ENCODE measurements at regions not wholly inside any gene's neighbourhood (a gene's known extent, or its start where the extent isn't known, plus 50 kb on each side); places are given as distances from the start of the nearest gene placed in this dataset.

GRCh38 chr6:21918666-21919065 is 325.1 kb downstream of the SOX4 start:
- no peak overlapping the region for H2BK120ac ChIP-seq (ENCODE audit: low read depth, low read length)
- 96% methylated on average over 3 of the region's 4 CpGs for WGBS

GRCh38 chr6:21922086-21922485 is 328.5 kb downstream of the SOX4 start:
- H3K18ac ChIP-seq (ENCODE audit: low read depth in 1 of 2, low read length in 2 of 2), result no peak overlapping the region
- no peak overlapping the region for H2BK12ac ChIP-seq (ENCODE audit: low read length in 2 of 2)
- H3K27me3 ChIP-seq (ENCODE audit: control insufficient read depth in 1 of 2, insufficient read depth in 1 of 2, low read length in 2 of 2), result no peaks in the 10 kb centered on the region
- no peak overlapping the region for H3K4ac ChIP-seq (ENCODE audit: low read depth in 1 of 2, low read length in 2 of 2)
- no peak overlapping the region for H2BK5ac ChIP-seq (ENCODE audit: low read depth, low read length, poor library complexity, severe bottlenecking)
- H4K91ac ChIP-seq (ENCODE audit: low read length), result no peak overlapping the region
- no peak overlapping the region for H4K8ac ChIP-seq (ENCODE audit: low read length)
- no peak overlapping the region for H2BK120ac ChIP-seq (ENCODE audit: low read depth, low read length)
- no peak overlapping the region for H2BK15ac ChIP-seq (ENCODE audit: low read depth, poor library complexity, severe bottlenecking)
- no peak overlapping the region for H3K9ac ChIP-seq (ENCODE audit: low read length)
- no peak overlapping the region for H2AFZ ChIP-seq (ENCODE audit: low read depth, low read length)
- H3K36me3 ChIP-seq (ENCODE audit: control insufficient read depth in 1 of 2, insufficient read depth in 2 of 2, low read depth in 1 of 2, low read length in 2 of 2), result no peaks in the 10 kb centered on the region
- WGBS, result no CpG with 5 or more reads among the region's 2 CpGs
- no peak overlapping the region for H3K23ac ChIP-seq (ENCODE audit: low read length in 2 of 2)
- no peak overlapping the region for H3K14ac ChIP-seq (ENCODE audit: low read length in 2 of 2)
- H3K4me2 ChIP-seq (ENCODE audit: low read length, poor library complexity, severe bottlenecking), result no peak overlapping the region
- peaks cover 4% of the 10 kb centered on the region for H3K4me1 ChIP-seq (ENCODE audit: control insufficient read depth, insufficient read depth, low read depth, low read length)
- no peaks in the 10 kb centered on the region for H3K79me1 ChIP-seq (replicated peaks; ENCODE audit: low read length, poor library complexity, severe bottlenecking)
- no peak overlapping the region for H2AK5ac ChIP-seq (ENCODE audit: low read length, severe bottlenecking)
- DNase-seq, result peak; percentile 34
- H3K4me3 ChIP-seq (ENCODE audit: insufficient read depth in 1 of 2, low read depth in 1 of 2, low read length in 2 of 2), result no peak overlapping the region
- H3K9me3 ChIP-seq (ENCODE audit: control insufficient read depth, low read length), result no peaks in the 10 kb centered on the region
- peak overlapping the region; percentile 64 for H3K27ac ChIP-seq (ENCODE audit: low read length, poor library complexity, severe bottlenecking)

More at GRCh38 chr6:21918666-21919065, 325.1 kb downstream of the SOX4 start:
- Histone ChIP-seq H3K4me2 (ENCODE audit: low read length, poor library complexity, severe bottlenecking) (no peak overlapping the region), H2BK15ac (ENCODE audit: low read depth, poor library complexity, severe bottlenecking) (no peak overlapping the region), H3K4me3 (ENCODE audit: insufficient read depth in 1 of 2, low read depth in 1 of 2, low read length in 2 of 2) (no peak overlapping the region), H2AFZ (ENCODE audit: low read depth, low read length) (no peak overlapping the region), H3K9me3 (ENCODE audit: control insufficient read depth, low read length) (no peaks in the 10 kb centered on the region), H3K23ac (ENCODE audit: low read length in 2 of 2) (no peak overlapping the region), H3K27ac (ENCODE audit: low read length, poor library complexity, severe bottlenecking) (no peak overlapping the region), H3K18ac (ENCODE audit: low read depth in 1 of 2, low read length in 2 of 2) (no peak overlapping the region), H3K36me3 (ENCODE audit: control insufficient read depth in 1 of 2, insufficient read depth in 2 of 2, low read depth in 1 of 2, low read length in 2 of 2) (no peaks in the 10 kb centered on the region), H2AK5ac (ENCODE audit: low read length, severe bottlenecking) (peak overlapping the region; percentile 70), H3K27me3 (ENCODE audit: control insufficient read depth in 1 of 2, insufficient read depth in 1 of 2, low read length in 2 of 2) (no peaks in the 10 kb centered on the region), H2BK12ac (ENCODE audit: low read length in 2 of 2) (no peak overlapping the region), H3K4me1 (ENCODE audit: control insufficient read depth, insufficient read depth, low read depth, low read length) (peaks cover 7% of the 10 kb centered on the region), H4K8ac (ENCODE audit: low read length) (no peak overlapping the region), H3K79me1 (replicated peaks; ENCODE audit: low read length, poor library complexity, severe bottlenecking) (no peaks in the 10 kb centered on the region), H2BK5ac (ENCODE audit: low read depth, low read length, poor library complexity, severe bottlenecking) (no peak overlapping the region), H3K14ac (ENCODE audit: low read length in 2 of 2) (no peak overlapping the region), H3K4ac (ENCODE audit: low read depth in 1 of 2, low read length in 2 of 2) (no peak overlapping the region), H3K9ac (ENCODE audit: low read length) (no peak overlapping the region), H4K91ac (ENCODE audit: low read length) (no peak overlapping the region)
- no peak for DNase-seq

DNA sequence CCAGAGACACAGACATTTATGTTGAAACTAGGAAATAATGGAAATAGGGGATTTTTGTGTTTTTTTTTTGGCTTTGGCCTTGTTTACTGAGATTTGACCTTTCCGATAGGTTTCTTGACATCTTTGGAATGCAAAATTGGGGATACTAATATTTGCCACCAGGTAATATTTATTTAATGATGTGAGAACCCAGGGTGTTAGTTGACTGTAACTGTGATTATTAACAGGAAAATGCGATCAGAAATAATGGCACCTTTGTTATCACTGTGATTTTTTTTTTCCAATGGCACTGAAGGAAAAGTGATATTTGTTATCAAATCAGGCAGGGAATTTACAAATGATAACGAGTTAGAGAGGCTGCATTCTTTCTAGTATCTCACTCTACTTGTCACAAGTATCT is 330.5 kb downstream of the SOX4 start:
- Histone ChIP-seq H3K27me3 (ENCODE audit: control insufficient read depth in 1 of 2, insufficient read depth in 1 of 2, low read length in 2 of 2) (no peaks in the 10 kb centered on the region), H3K9ac (ENCODE audit: low read length) (no peak overlapping the region), H4K8ac (ENCODE audit: low read length) (no peak overlapping the region), H3K9me3 (ENCODE audit: control insufficient read depth, low read length) (no peaks in the 10 kb centered on the region), H2AK5ac (ENCODE audit: low read length, severe bottlenecking) (no peak overlapping the region), H3K4me2 (ENCODE audit: low read length, poor library complexity, severe bottlenecking) (no peak overlapping the region), H2BK12ac (ENCODE audit: low read length in 2 of 2) (no peak overlapping the region), H4K91ac (ENCODE audit: low read length) (no peak overlapping the region), H3K4ac (ENCODE audit: low read depth in 1 of 2, low read length in 2 of 2) (no peak overlapping the region), H2BK5ac (ENCODE audit: low read depth, low read length, poor library complexity, severe bottlenecking) (no peak overlapping the region), H3K4me3 (ENCODE audit: insufficient read depth in 1 of 2, low read depth in 1 of 2, low read length in 2 of 2) (no peak overlapping the region), H3K4me1 (ENCODE audit: control insufficient read depth, insufficient read depth, low read depth, low read length) (peaks cover 1% of the 10 kb centered on the region), H3K14ac (ENCODE audit: low read length in 2 of 2) (no peak overlapping the region), H2AFZ (ENCODE audit: low read depth, low read length) (no peak overlapping the region), H3K79me1 (replicated peaks; ENCODE audit: low read length, poor library complexity, severe bottlenecking) (no peaks in the 10 kb centered on the region), H3K18ac (ENCODE audit: low read depth in 1 of 2, low read length in 2 of 2) (no peak overlapping the region), H2BK120ac (ENCODE audit: low read depth, low read length) (no peak overlapping the region), H3K27ac (ENCODE audit: low read length, poor library complexity, severe bottlenecking) (no peak overlapping the region), H3K23ac (ENCODE audit: low read length in 2 of 2) (no peak overlapping the region), H3K36me3 (ENCODE audit: control insufficient read depth in 1 of 2, insufficient read depth in 2 of 2, low read depth in 1 of 2, low read length in 2 of 2) (no peaks in the 10 kb centered on the region), H2BK15ac (ENCODE audit: low read depth, poor library complexity, severe bottlenecking) (no peak overlapping the region)
- no peak for DNase-seq
- WGBS, result 89% methylated on average over 2 of the region's 3 CpGs

GRCh38 chr6:21928827-21929226 is 335.3 kb downstream of the SOX4 start:
- H2AFZ ChIP-seq (ENCODE audit: low read depth, low read length), result no peak overlapping the region
- no peaks in the 10 kb centered on the region for H3K36me3 ChIP-seq (ENCODE audit: control insufficient read depth in 1 of 2, insufficient read depth in 2 of 2, low read depth in 1 of 2, low read length in 2 of 2)
- H2AK5ac ChIP-seq (ENCODE audit: low read length, severe bottlenecking), result no peak overlapping the region
- no peak for DNase-seq
- no peaks in the 10 kb centered on the region for H3K27me3 ChIP-seq (ENCODE audit: control insufficient read depth in 1 of 2, insufficient read depth in 1 of 2, low read length in 2 of 2)
- no peak overlapping the region for H3K4me2 ChIP-seq (ENCODE audit: low read length, poor library complexity, severe bottlenecking)
- H3K23ac ChIP-seq (ENCODE audit: low read length in 2 of 2), result no peak overlapping the region
- H2BK5ac ChIP-seq (ENCODE audit: low read depth, low read length, poor library complexity, severe bottlenecking), result no peak overlapping the region
- no peak overlapping the region for H3K18ac ChIP-seq (ENCODE audit: low read depth in 1 of 2, low read length in 2 of 2)
- H3K79me1 ChIP-seq (replicated peaks; ENCODE audit: low read length, poor library complexity, severe bottlenecking), result no peaks in the 10 kb centered on the region
- H4K8ac ChIP-seq (ENCODE audit: low read length), result no peak overlapping the region
- no peak overlapping the region for H4K91ac ChIP-seq (ENCODE audit: low read length)
- H3K4me3 ChIP-seq (ENCODE audit: insufficient read depth in 1 of 2, low read depth in 1 of 2, low read length in 2 of 2), result no peak overlapping the region
- H3K27ac ChIP-seq (ENCODE audit: low read length, poor library complexity, severe bottlenecking), result no peak overlapping the region
- peaks cover 5% of the 10 kb centered on the region for H3K9me3 ChIP-seq (ENCODE audit: control insufficient read depth, low read length)
- H2BK15ac ChIP-seq (ENCODE audit: low read depth, poor library complexity, severe bottlenecking), result no peak overlapping the region
- H3K14ac ChIP-seq (ENCODE audit: low read length in 2 of 2), result no peak overlapping the region
- WGBS, result 87% methylated on average over 3 of the region's 3 CpGs
- H2BK12ac ChIP-seq (ENCODE audit: low read length in 2 of 2), result no peak overlapping the region
- H3K4me1 ChIP-seq (ENCODE audit: control insufficient read depth, insufficient read depth, low read depth, low read length), result no peaks in the 10 kb centered on the region
- H3K9ac ChIP-seq (ENCODE audit: low read length), result no peak overlapping the region
- no peak overlapping the region for H2BK120ac ChIP-seq (ENCODE audit: low read depth, low read length)
- H3K4ac ChIP-seq (ENCODE audit: low read depth in 1 of 2, low read length in 2 of 2), result no peak overlapping the region

Data from mesenchymal stem cell (in vitro differentiated cells and primary cell).